IPS DF 4.7 (cell line): ENCODE measurements at regions not wholly inside any gene's neighbourhood (a gene's known extent, or its start where the extent isn't known, plus 50 kb on each side); places are given as distances from the start of the nearest gene placed in this dataset.

Experiments used
- DNase-seq: peaks from one replicate; pipeline ENCODE4 v3.0.0-alpha.2; 2013; ENCODE audit warnings: low spot score; ENCODE audit errors: extremely low read depth

GRCh38 chr1:36743286-36744005, 260.7 kb upstream of the CSF3R start:
- no peak for DNase-seq

GRCh38 chr1:36741066-36741465, 258.4 kb upstream of the CSF3R start:
- DNase-seq, result no peak

GRCh38 chr1:36740446-36740845, 257.7 kb upstream of the CSF3R start:
- DNase-seq, result no peak

GRCh38 chr1:36739703-36740289, 257.1 kb upstream of the CSF3R start:
- no peak for DNase-seq

- DNase-seq, result no peak
These were observed 255.5 kb upstream of the CSF3R start for GRCh38 chr1:36738245-36738644.

- DNase-seq, result no peak
These were observed 255.1 kb upstream of the CSF3R start for GRCh38 chr1:36737767-36738166.

- no peak for DNase-seq
These were observed 254.4 kb upstream of the CSF3R start for GRCh38 chr1:36737038-36737555.

GRCh38 chr1:36735939-36736730, 253.4 kb upstream of the CSF3R start:
- DNase-seq, result no peak

- no peak for DNase-seq
These were observed 252.7 kb upstream of the CSF3R start for GRCh38 chr1:36735436-36735835.

GRCh38 chr1:36734356-36734755, 251.6 kb upstream of the CSF3R start:
- no peak for DNase-seq

GRCh38 chr1:36733748-36734147, 251.0 kb upstream of the CSF3R start:
- no peak for DNase-seq

GRCh38 chr1:36732015-36732356, 249.3 kb upstream of the CSF3R start:
- DNase-seq, result no peak

- DNase-seq, result no peak
These were observed 248.7 kb upstream of the CSF3R start for GRCh38 chr1:36731226-36732014.

GRCh38 chr1:36730599-36730998, 247.9 kb upstream of the CSF3R start:
- DNase-seq, result no peak

- DNase-seq, result no peak
These were observed 247.2 kb upstream of the CSF3R start for GRCh38 chr1:36729716-36730510.

GRCh38 chr1:36729289-36729688, 246.6 kb upstream of the CSF3R start:
- no peak for DNase-seq

GRCh38 chr1:36728846-36729245, 246.1 kb upstream of the CSF3R start:
- DNase-seq, result no peak

GRCh38 chr1:36728051-36728450, 245.3 kb upstream of the CSF3R start:
- DNase-seq, result no peak

GRCh38 chr1:36725151-36725550, 242.4 kb upstream of the CSF3R start:
- DNase-seq, result no peak

- no peak for DNase-seq
These were observed 241.1 kb upstream of the CSF3R start for GRCh38 chr1:36723813-36724212.

GRCh38 chr1:36722871-36723270, 240.2 kb upstream of the CSF3R start:
- DNase-seq, result no peak
